ENCODE measurements at regions not wholly inside any gene's neighbourhood (a gene's known extent, or its start where the extent isn't known, plus 50 kb on each side); places are given as distances from the start of the nearest gene placed in this dataset.

GRCh38 chr20:58059260-58059544 lies 169.3 kb downstream of the ANKRD60 start:
- no peaks in the 10 kb centered on the region for H3K36me3 ChIP-seq (ENCODE audit: control insufficient read depth in 2 of 2, extremely low read depth in 1 of 2, insufficient read depth in 2 of 2, low read length in 2 of 2)
- H3K4me1 ChIP-seq (ENCODE audit: control insufficient read depth, extremely low read depth, insufficient read depth, low read length): no peaks in the 10 kb centered on the region
- POLR2A ChIA-PET: no interaction called here
- no peak overlapping the region for H3K27ac ChIP-seq (ENCODE audit: insufficient read depth, low read depth, low read length)
- H3K4me3 ChIP-seq (replicated peaks in 1 of 3; ENCODE audit: insufficient read depth in 1 of 3, low read depth in 1 of 3, low read length in 3 of 3): no peak overlapping the region
- CTCF ChIA-PET: interaction anchor here (1.5 kb wide), 1 partner anchor 28 kb away, joined by 8 read pairs; no protein-coding TSS in a partner anchor
- H2AFZ ChIP-seq (ENCODE audit: low read depth, low read length): no peak overlapping the region
- no peak for TF ChIP-seq MYC (IDR thresholded peaks at IDR 0.05; ENCODE audit: low read depth, low read length)
- TF ChIP-seq, protein P1, sequence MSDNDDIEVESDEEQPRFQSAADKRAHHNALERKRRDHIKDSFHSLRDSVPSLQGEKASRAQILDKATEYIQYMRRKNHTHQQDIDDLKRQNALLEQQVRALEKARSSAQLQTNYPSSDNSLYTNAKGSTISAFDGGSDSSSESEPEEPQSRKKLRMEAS (IDR thresholded peaks at IDR 0.05; ENCODE audit: insufficient read depth, insufficient read length): no peak
- no peak for TF ChIP-seq JUN (IDR thresholded peaks at IDR 0.05; ENCODE audit: borderline replicate concordance, insufficient read depth, insufficient read length, low read depth)
- H3K9me1 ChIP-seq (replicated peaks; ENCODE audit: control insufficient read depth, extremely low read depth, insufficient read depth, low read length): no peaks in the 10 kb centered on the region
- no peaks in the 10 kb centered on the region for H3K79me2 ChIP-seq (ENCODE audit: control insufficient read depth, insufficient read depth, low read length)
- no TSS peak for BruUV-seq (replicated peaks)
- FAIRE-seq (no peak), DNase-seq (ENCODE audit: low read depth, low spot score) (no peak)
- dilution Hi-C loops (cut with MboI; ENCODE audit: extremely low pct_ligation_motif_present, low sequenced_read_pairs): no loop called here
- H3K4me2 ChIP-seq (ENCODE audit: insufficient read depth, low read length): no peak overlapping the region
- H4K20me1 ChIP-seq (replicated peaks; ENCODE audit: control insufficient read depth, extremely low read depth, insufficient read depth, low read length): no peaks in the 10 kb centered on the region
- H3K27me3 ChIP-seq (ENCODE audit: control insufficient read depth in 2 of 2, insufficient read depth in 2 of 2, low read length in 2 of 2): peaks cover 3 to 10% of the 10 kb centered on the region in 2 experiments
- no peaks in the 10 kb centered on the region for H3K9me3 ChIP-seq (replicated peaks; ENCODE audit: control insufficient read depth, insufficient read depth, low read length)
- intact Hi-C loops (cut with micrococcal nuclease): no loop called here
- H3K9ac ChIP-seq (replicated peaks; ENCODE audit: extremely low read depth, insufficient read depth, low read length): no peak overlapping the region

GRCh38 chr20:58058421-58059259 lies 169.8 kb downstream of the ANKRD60 start:
- no peak for FAIRE-seq
- no peaks in the 10 kb centered on the region for H3K9me3 ChIP-seq (replicated peaks; ENCODE audit: control insufficient read depth, insufficient read depth, low read length)
- no peak for TF ChIP-seq CTCF (IDR thresholded peaks at IDR 0.05; ENCODE audit: extremely low read depth in 1 of 2, insufficient read depth in 1 of 2, low read depth in 1 of 2, low read length in 2 of 2)
- TF ChIP-seq EZH2 (IDR thresholded peaks at IDR 0.05; ENCODE audit: borderline replicate concordance, low read depth, low read length, severe bottlenecking): no peak
- TF ChIP-seq POLR2A (IDR thresholded peaks at IDR 0.05; ENCODE audit: low read depth, low read length): no peak
- no peak for DNase-seq (ENCODE audit: low read depth, low spot score)
- ChIA-PET CTCF (interaction anchor here (1.2 to 1.5 kb wide), 2 partner anchors 16 to 29 kb away, joined by 3 to 8 read pairs; no protein-coding TSS in a partner anchor), POLR2A (no interaction called here)
- H3K27me3 ChIP-seq (ENCODE audit: control insufficient read depth in 2 of 2, insufficient read depth in 2 of 2, low read length in 2 of 2): peaks cover 5 to 10% of the 10 kb centered on the region in 2 experiments
- no peaks in the 10 kb centered on the region for H3K79me2 ChIP-seq (ENCODE audit: control insufficient read depth, insufficient read depth, low read length)
- no peaks in the 10 kb centered on the region for H3K9me1 ChIP-seq (replicated peaks; ENCODE audit: control insufficient read depth, extremely low read depth, insufficient read depth, low read length)
- no peak overlapping the region for H2AFZ ChIP-seq (ENCODE audit: low read depth, low read length)
- H3K4me3 ChIP-seq (replicated peaks in 1 of 3; ENCODE audit: insufficient read depth in 1 of 3, low read depth in 1 of 3, low read length in 3 of 3): no peak overlapping the region
- H4K20me1 ChIP-seq (replicated peaks; ENCODE audit: control insufficient read depth, extremely low read depth, insufficient read depth, low read length): no peaks in the 10 kb centered on the region
- no peak overlapping the region for H3K27ac ChIP-seq (ENCODE audit: insufficient read depth, low read depth, low read length)
- H3K9ac ChIP-seq (replicated peaks; ENCODE audit: extremely low read depth, insufficient read depth, low read length): no peak overlapping the region
- no peaks in the 10 kb centered on the region for H3K4me1 ChIP-seq (ENCODE audit: control insufficient read depth, extremely low read depth, insufficient read depth, low read length)
- no peak overlapping the region for H3K4me2 ChIP-seq (ENCODE audit: insufficient read depth, low read length)
- dilution Hi-C loops (cut with MboI; ENCODE audit: extremely low pct_ligation_motif_present, low sequenced_read_pairs): no loop called here
- BruUV-seq (replicated peaks): no TSS peak
- no peaks in the 10 kb centered on the region for H3K36me3 ChIP-seq (ENCODE audit: control insufficient read depth in 2 of 2, extremely low read depth in 1 of 2, insufficient read depth in 2 of 2, low read length in 2 of 2)
- intact Hi-C loops (cut with micrococcal nuclease): no loop called here
